ENCODE measurements at regions not wholly inside any gene's neighbourhood (a gene's known extent, or its start where the extent isn't known, plus 50 kb on each side); places are given as distances from the start of the nearest gene placed in this dataset.
A peak's percentile ranks its signal among the peaks of the same experiment; 100 is the strongest.

DNA sequence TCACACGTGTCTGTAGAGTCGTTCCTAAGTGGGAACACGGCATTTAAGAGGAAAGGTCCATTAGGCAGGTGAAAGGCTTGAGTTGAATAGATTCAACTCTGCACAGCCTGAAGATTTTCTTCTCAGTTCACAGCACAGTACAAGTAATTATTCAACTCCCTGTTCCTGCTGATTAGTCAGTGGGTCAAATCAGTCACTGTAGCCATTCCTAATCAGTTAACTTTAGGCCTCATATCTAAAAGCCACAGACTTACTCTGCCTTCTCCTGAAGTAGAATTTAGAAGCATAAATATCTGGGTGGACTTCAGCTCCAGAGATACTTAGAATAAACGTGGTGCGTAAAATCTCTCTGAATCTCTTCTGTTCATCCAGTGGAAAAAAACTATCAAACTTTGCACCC lies 872.4 kb downstream of the C6orf118 start:
- DNase-seq = no peak

DNA sequence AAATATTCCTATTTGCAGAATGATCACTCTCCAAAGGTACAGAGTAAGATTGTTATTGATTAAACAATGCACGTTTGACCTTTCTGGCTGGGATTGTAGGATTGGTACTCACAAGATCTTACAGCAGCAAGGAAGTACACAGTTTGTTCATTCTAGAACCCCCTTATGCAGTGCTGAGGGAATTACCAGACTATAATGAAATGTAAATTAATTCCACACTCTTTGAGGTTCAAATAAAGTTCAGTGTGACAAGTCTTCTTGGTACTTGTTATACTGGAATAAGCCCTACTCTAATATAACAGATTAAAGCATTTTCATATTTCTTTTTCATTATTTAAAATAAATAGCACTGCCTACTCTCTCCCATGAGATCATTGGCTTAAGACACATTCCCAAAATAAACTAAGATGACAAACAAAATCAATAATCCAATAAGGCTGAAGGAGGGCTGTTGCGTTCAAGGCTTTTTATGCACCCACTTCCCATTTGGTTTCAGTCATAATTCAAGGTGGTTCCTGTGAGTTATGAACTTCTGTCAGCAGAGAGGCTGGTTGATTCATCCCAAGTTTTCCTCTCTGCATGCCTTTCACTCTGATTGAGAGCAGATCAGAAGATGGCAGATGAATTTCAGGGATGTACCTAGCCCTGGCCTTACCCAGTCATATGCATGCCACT lies 881.5 kb downstream of the C6orf118 start:
- DNase-seq = no peak

DNA sequence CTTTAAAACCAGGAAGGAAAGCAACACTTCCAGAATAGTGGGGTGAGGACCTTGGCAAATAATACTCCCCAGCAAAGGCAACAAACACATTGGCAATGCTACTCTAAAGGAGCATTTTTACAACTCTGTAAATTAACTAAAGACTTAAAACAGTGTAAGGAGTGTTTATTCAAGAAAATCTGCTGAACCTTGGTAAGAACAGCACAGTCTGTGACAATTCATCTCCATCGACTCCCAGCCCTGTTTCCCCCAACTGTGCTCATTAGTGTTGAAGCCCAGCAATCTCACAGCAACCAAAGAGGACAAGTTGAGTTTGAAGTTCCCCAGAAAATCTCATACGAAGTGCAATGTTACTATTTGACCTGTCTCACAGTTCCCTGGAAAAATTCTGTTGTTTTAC lies 884.9 kb downstream of the C6orf118 start:
- no peak for DNase-seq

DNA sequence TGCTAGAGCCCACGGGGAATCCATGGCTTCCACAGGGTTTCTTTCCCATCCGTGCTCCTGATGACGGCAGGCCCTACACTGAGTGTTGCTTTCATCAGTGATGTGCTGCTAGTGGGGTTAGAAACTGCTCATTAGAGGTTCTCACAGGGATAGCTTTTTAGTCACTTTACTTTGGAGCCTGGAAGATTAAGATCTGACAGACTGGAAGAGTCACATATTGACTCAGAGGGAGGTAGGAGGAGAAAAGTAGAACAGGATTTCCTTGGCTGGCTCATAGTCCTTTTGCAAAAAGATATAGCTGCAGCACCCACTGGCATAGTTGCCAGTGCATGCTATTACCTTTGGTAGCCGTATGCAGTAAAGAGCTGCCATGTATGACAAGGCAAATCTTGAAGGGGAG lies 890.3 kb downstream of the C6orf118 start:
- DNase-seq = no peak

DNA sequence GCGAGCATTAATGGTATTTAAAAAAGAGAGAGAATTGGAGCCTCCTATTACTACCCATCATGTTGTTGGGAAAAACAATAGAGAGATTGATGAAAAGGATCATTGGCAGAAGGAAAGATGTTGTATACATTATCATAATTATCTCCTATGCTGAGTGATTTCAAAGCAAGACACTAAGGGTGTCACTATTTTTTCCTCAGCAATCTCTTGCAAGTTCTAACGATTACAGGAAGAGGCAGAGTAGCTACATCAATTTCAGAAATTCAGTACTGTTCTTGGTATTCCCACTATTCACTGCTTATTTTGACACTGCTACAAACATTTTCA lies 891.2 kb downstream of the C6orf118 start:
- no peak for DNase-seq

DNA sequence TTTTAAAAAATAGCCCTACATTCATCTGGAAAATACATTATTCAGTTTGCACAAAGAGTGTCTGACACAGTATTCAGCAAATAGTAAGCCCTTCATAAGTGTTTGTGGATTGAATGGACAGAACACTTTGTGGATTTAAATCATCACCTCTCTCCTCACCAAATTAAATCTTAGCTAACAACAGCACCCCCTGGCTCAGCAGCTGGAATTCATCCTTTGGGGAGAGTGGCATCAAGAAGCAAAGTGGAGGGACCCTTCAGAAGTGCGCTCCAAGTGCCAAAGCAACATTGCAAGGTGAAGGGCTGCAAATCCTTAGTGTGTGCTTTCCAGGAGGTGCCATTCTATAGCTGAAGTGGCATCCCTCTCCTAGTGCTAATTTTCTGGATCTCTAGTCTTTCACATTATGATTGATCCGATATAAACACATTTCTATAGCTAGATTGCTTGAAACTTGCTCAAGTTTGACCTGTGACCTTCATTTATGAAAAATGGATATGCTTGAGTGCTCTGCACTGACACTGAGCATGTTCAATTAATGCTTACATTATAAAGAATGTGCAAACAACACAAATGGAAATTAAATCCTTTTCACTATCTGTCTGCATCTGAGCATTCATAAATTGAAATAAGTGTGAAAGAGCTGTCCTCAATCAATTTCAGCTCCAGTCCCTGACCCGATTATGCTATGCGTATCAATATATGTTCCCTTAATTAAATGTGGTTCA lies 891.7 kb downstream of the C6orf118 start:
- DNase-seq = no peak

DNA sequence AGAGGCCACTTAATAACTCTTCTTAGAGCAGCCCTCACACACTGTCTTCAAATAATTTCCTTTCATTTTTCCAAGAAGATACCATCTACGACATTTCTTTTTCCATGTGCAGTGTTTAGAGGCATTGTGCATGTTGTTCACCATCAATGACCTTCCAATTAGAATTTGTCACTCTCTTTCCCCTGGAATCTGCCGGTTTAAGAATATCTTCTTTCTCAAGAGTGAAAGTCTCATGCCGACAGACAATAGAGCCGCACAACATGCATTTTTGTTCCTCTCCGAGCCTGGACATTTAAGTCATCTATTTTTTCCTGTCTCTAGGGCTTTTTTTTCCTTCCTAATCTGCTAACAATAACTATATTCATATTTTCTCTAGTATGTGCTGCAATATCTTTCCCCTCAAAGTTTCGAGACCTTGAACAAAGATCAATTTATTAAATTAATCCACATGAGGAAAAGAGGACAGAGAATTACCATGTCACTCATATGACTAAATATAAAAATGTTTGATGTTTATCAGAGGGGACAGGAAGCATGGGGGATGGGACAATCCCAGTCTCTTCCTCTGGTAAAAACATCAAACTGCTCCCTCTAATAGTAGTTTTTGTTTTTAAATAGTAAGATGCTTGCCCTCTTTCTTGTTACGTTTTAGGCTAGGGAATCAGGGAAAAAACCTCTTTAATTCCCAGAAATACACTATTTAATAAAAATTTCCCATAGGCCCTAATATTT lies 893.4 kb downstream of the C6orf118 start:
- DNase-seq = no peak

DNA sequence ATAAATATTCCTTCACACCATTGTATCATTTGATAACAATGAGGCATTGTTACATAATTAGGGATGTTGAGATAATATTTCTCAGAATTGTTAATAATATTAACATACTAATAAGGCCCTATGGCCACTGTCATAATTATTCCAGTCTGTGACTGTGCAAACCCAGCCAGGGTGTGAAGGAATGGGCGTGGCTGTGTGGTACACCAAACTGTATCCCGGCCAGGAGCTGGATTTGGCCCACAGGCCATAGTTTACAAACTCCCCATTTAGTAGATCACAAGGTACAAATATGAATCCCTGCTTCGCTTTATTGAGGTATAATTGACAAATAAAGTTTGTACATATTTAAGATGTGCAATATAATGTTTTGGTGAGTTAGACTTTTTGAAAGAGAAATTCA lies 894.7 kb downstream of the C6orf118 start:
- no peak for DNase-seq

DNA sequence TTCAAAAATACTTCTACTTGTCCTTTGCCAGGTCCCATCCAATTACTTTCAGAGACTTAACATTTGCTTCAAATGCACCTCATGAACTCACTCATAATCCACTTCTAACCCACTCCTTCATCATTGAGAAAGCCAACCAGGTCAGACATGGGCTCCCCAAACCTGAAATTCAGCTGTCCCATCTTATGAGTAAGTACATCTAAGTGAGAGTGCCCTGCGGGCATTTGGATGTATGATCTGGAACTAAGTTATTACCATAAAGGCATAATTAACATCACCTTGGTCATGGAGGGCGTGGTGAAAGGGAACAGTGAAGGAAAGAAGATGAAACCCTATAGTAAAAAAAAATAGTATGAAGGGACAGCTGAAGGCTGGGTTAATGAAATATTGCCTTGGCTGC lies 896.8 kb downstream of the C6orf118 start:
- DNase-seq = no peak

DNA sequence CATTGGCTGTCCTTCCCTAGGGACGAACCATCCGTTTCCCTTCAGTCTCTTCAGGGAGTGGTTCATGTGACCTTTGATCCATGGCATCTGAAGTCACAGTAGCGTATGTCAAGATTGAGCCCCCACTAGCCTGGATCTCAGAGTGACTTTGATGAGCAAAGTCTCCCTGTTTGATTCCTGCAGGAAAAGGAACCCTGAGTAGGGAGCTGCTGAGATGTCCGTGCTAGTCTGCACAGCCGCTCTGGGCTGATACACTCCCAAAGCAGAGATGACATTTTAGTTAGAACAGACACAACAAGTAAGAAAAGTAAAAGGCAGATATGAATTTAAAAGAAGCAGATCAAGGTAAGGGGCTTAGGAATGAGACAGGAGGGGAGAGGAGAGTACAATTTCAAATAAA lies 899.4 kb downstream of the C6orf118 start:
- no peak for DNase-seq

DNA sequence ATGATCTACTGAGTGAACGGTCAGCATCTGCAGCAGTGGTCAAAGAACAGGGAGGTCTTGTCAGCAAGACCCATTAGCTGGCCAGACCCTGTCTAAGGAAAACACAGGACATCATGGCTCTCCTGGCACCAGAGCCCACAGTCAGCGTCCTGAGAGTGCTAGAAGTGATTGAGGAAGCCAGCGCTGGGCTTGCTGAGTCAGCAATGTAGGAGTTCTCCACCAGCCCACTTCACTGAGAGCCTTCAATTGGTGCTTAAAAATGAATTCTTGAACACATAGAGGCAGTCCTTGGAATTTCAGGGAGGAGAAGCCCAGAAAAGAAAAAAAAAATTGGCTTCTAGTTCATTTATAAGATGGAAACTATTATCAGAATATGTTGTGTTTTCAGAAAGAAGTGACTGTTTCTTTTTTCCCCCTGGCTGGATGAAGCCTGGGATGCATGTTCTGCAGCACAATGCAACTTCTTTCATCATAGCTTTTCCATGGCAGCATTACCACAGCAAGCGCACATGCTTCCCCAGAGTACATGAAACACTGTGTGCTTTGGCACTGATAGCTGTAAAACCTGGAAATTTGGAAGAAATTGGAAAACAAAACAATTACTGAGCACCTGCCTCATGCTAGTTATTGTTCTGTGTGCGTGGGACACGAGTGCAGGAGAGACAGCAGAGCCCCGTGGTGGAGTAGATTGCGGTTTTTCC lies 899.9 kb downstream of the C6orf118 start:
- no peak for DNase-seq

DNA sequence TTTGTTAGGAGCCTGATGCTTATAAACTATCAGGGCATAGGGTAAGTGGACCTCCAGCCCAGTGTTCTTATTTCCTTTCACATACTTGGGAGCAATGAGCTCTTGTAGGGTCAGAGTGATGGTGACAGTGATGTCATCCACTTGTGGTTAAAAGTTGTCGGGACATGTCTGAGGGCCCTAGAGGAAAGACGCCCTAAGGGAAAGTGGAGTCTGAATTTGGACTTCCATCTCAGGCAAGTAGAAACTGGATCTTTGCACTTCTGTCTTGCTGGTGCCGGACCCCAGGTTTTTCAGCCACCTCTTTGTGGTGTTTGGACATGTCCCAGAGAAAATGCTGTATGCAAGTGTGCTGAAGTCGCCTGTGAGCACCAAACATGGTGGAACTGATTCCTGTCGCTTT lies 900.5 kb downstream of the C6orf118 start:
- DNase-seq = no peak

DNA sequence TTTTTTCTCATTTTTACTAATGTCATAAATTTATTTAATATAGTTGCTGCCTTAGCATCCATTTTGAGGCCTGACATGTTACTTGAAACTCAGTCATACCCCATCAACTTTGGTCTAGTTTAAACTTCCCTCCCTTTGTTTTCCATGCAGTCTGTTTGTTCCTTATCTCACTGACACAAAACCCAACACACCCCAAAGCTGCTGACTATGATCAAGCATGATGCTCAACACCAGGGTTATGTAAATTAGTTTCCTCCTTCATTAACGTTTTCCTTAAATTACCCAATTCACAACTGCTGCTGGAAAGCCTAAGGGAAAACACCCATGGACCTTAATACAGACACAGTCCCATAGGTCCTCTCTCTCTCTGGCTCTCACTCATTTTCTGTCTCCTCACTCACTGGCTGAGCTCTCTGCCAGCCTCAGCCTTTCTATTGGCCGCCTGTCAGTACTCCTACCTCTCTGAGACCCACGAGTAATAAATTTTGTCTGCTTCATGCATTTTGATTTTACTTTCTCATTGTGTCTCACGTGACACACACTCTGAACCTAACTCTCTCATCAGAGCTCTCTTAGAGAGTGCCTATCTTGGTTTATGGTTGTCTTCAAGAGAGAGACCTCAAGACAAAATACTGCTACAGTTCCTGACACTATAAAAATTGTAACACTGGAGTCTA lies 904.5 kb downstream of the C6orf118 start:
- DNase-seq = no peak

DNA sequence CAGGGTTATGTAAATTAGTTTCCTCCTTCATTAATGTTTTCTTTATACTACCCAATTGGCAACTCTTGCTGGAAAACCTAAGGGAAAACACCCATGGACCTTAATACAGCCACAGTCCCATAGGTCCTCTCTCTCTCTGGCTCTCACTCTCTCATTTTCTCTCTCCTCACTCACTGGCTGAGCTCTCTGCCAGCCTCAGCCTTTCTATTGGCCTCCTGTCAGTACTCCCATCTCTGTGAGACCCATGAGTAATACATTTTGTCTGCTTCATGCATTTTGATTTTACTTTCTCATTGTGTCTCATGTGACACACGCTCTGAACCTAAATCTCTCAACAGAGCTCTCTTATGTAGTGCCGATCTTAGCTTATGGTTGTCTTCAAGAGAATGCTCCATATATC lies 907.5 kb downstream of the C6orf118 start:
- no peak for DNase-seq

DNA sequence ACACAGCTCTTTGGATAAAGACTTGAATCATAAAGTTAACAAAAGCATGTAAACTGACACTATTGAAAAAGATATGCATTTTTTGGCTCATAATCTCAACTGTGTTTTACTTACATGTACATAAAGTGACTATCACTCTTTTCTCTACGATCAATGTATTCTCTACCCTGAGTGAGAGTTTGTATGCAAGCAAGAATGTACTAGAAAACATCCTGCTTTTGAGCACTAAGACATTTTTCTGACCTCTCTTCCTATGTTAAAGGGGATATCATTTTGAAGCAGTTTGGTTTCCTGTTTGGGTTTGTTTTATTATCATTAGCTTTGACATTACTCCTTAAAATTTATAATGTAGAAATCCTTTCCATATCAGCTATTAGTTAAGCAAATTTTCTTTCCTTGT lies 910.8 kb downstream of the C6orf118 start:
- no peak for DNase-seq

DNA sequence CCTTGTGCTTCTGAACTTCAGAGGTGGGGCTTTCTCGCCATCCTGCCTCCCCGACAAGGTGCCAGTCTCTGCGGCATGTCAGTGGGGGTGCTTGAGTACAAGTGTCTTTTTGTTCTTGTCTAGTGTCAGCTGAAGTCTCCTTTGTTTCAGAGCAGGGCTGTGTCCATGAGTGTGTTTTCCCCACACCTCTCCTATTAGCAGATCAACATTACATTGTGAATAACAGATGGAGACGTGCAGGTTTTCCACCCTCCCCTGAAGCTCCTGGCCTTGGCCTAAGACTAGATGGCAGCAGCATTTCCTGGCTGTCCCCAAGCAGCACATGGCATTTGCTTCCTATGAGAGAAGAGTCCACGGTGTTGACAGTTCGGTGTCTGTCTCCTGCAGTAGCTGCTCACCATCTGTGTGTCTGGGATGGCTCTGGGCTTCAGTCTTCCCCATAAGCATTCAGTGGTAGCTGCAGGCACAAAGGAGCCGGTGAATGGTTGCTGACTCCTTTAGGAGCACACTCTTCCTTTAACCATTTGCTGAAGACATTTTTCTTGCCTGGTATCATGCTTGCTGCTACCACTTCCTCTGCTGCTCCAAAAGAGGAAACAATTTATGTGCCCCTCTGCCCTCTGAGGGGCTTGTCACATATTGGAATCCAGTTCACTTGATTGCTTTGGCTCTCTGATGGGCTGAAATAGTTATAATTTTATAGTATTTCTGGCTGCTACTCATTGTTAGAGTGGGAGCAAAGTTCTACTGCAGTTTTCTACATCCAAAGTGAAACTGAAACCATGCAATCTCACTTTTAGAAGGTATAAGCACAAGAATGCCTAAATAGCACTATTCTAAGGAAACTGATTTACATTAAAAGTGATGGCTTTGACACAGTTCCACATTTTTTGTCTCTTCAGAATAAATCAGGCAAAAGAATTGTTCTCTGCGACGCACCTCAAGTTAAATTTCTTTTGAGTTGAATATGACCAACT lies 913.0 kb downstream of the C6orf118 start:
- DNase-seq = peak; percentile 58 to 79

DNA sequence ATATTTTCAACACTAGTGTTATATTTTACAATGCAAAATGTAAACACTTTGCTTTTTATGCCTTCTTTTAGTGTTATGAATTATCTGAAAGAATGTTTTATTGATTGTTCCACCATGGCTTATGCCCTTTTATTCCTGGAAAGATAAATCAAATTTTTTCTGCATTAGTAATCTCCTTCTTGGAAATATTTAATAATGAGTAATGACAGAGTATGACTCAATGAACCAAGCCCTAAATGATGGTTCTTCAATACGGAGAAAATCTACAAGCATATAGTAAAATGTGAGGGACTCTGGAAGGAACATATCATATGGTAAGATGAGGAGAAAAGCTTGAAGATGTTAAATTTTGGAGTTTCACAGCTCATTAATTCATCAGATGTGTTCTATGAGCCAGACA lies 929.6 kb downstream of the C6orf118 start:
- no peak for DNase-seq

DNA sequence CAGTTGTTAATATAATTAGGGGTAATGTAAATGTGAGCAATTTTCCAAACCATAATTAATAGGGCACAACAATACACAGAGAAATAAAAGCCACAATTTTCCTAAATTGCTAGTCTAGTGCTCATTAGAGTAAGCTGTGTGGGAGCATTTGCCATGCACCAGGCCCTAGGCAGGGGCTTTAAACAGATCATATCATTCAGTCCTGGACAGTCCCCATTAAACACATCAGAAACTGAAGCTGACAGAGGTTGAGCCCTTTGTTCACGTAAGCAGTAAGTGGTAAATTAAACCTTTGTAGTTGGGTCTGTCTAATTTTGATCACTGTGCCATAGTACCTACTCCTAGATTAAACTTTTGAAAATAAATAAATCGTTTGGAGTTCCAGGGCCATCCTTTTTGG lies 931.1 kb downstream of the C6orf118 start:
- no peak for DNase-seq

DNA sequence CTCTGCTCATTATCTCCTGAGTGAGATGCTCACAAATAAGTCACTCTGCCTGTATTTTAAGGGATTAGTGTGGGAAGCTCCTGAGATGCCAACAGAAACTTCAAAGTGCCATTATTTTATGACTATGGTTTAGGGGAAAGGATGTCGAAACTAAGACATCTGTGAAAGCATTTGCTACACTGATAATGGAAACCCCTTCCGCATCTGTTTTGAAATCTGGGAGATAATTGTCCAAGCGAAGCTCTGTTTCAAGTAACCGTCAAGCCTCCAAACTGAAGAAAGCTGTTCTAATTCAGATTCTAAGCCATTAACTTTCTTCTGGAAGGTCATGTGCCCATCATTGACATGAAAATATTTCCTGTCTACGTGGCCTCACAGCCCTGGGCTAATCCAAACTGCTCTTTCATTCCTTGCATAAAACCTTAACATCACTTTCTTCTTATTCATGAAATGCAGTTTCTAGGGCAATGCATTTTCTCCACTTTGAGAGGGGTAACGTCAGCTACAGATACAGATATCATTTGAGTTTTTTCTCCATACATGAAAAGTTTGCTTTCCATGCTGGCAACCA lies 932.0 kb downstream of the C6orf118 start:
- no peak for DNase-seq

DNA sequence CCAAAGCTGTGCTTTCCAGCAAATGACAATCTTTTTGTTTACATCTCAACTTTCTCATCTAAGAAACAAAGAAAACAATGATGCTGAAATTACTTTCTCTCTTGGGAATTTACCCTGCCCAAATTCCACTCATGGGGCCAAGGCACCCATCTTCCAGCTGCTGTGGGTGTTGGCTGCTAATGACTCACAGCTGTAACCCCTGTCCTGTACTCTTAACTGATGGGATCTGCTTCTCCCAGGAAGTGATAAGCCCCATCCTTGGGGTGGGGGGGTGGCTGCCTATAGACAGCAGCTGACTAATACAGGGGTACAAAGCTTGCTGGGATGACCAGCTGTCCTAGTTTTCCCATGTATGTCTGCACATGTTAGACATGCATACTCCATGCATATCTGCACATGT lies 938.6 kb downstream of the C6orf118 start:
- no peak for DNase-seq

DNA sequence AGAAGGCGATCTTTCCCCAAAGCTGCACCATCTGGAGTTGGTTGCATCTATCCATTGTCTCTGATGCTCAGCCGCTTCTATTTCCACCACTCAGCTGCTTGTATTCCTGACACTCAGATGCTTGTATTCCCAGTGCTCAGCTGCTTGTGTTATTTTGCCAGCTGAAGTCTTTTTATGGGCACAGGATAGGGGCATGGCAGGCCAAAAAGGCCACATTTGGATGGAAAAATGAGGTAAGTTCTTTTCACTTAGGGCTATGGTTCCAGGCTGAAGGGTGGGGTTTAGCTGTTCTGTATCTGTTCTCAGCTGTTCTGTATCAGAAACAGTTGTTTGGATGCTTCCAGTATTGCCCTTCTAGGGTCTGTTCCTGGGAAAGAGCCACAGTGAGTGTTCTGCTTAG lies 944.9 kb downstream of the QKI start:
- DNase-seq = no peak
